Uterus (tissue), 2 donors: ENCODE measurements at regions not wholly inside any gene's neighbourhood (a gene's known extent, or its start where the extent isn't known, plus 50 kb on each side); places are given as distances from the start of the nearest gene placed in this dataset.

Source experiments
- CTCF ChIP-seq, 4 experiments: fragments of 200-600 bp in 2 of 4; fragments of 450-650 bp in 2 of 4; sonication (generic) in 2 of 4; IDR thresholded peaks; one replicate each; pipeline ENCODE4 v1.5.1; 2016 to 2019; ENCODE audit warnings: antibody characterized with exemption in 4 of 4, mild to moderate bottlenecking in 2 of 4, moderate library complexity in 1 of 4
- POLR2A ChIP-seq, 2 donors: fragments of 450-650 bp; IDR thresholded peaks; one replicate each; pipeline ENCODE4 v1.6.1; 2016; ENCODE audit warnings: antibody characterized with exemption in 2 of 2, mild to moderate bottlenecking in 1 of 2, moderate library complexity in 1 of 2

GRCh38 chr4:132313852-132314251 is 835.2 kb upstream of the PCDH10 start:
- TF ChIP-seq CTCF (IDR thresholded peaks at IDR 0.05): no peak
- no peak for TF ChIP-seq POLR2A (IDR thresholded peaks at IDR 0.05)
